ENCODE measurements at regions not wholly inside any gene's neighbourhood (a gene's known extent, or its start where the extent isn't known, plus 50 kb on each side); places are given as distances from the start of the nearest gene placed in this dataset.
"Not testable (repeated sequence)": the region's sequence is repeated elsewhere in the genome, so short reads cannot be mapped to it uniquely, and the experiment has no call there.

DNA sequence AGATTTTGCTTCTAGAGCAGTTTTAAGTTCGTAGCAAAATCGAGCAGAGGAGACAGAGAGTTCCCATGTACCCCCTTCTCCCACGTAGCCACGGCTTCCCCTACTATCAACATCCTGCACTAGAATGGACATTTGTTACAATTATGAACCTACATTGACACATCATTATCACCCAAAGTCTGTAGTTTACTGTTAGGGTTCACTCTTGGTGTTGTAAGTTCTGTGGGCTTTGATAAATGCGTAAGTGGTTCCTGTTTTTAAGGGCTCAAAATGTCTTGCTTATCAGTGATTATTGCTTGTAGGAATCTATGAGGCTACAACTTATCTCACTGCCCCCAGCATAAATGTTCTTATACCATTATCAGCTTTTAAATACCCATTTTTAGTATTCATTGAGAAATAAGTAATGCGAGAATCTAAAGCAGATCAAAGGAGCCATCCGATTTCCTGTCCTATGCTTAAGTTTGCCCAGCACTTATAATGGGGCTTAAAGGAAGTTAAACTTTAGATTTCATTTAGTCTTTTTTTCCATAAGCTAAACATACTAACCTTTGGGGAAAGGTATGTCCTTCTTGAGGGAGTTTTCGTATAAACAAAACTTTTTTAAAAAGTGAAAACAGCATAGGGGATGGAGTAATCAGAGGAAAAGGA is 118.7 kb downstream of the HAUS1 start:
- in situ Hi-C loops (cut with HindIII; ENCODE audit: low pct_unique_long_range_greater_than_20kb, low sequenced_read_pairs): no loop called here
- no peak for DNase-seq (ENCODE audit: low read depth)

- no peak for DNase-seq (ENCODE audit: low read depth)
- in situ Hi-C loops (cut with HindIII; ENCODE audit: low pct_unique_long_range_greater_than_20kb, low sequenced_read_pairs): no loop called here
These were observed 120.1 kb downstream of the HAUS1 start for GRCh38 chr18:46224181-46224775.

DNA sequence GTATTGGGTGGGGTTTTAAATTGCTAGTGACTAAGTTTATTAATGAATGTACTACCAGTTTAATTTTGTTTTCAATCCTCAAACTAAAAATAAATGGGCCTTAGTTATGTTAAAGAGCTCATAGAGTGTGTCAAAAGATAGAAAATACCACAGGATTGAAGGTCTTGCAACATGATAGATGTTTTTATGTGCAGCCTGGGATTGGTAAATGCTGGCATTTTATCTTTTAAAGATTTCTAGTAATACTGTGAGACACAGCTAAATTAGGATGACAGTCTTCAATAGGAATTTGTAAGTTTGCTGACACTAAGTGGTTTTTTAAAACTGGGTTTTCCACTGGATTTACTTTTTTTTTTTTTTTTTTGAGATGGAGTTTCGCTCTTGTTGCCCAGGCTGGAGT is 122.3 kb downstream of the HAUS1 start:
- in situ Hi-C loops (cut with HindIII; ENCODE audit: low pct_unique_long_range_greater_than_20kb, low sequenced_read_pairs): no loop called here
- no peak for DNase-seq (ENCODE audit: low read depth)

- in situ Hi-C loops (cut with HindIII; ENCODE audit: low pct_unique_long_range_greater_than_20kb, low sequenced_read_pairs); DNase-seq (ENCODE audit: low read depth): not testable (repeated sequence)
These were observed 125.5 kb downstream of the HAUS1 start for GRCh38 chr18:46229641-46230040.

GRCh38 chr18:46236156-46236555 is 132.0 kb downstream of the HAUS1 start:
- in situ Hi-C loops (cut with HindIII; ENCODE audit: low pct_unique_long_range_greater_than_20kb, low sequenced_read_pairs): no loop called here
- no peak for DNase-seq (ENCODE audit: low read depth)

DNA sequence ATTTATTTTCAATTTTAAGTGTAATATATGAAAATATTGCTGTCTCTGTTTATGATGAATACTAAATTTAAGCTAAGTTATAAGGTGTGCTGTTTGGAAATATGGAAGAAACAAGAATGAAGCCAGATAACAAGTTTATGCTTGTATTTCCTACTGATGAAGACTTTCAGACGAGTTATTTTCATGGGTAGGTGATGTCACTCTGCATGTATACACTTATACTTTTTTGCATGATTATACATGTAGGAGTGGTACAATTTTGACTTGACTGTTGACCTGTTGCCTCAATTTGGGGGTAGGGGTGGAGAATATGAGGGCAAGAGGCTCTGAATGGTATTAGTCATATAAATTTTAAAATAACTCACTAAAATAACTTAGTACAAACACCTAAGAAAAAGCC is 133.7 kb downstream of the HAUS1 start:
- in situ Hi-C loops (cut with HindIII; ENCODE audit: low pct_unique_long_range_greater_than_20kb, low sequenced_read_pairs): no loop called here
- no peak for DNase-seq (ENCODE audit: low read depth)

DNA sequence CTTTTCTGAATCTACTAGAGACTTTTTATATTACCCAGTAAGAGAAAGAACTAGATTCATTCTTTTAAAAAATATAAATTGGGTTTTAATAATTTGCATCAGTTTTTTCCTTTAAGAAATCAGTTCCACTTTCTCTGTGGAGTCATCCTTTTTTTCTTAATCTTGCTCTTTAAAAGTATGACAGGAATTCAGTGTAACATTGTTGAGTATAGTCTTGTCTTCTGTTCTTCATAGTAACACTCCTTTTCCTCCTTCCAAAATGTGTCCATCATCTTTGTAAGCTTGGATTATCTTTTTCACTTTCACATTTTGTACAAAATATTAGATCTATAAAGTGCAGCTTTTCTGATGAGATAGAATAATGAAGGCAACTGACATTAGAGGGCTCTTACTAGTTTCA is 135.4 kb downstream of the HAUS1 start:
- in situ Hi-C loops (cut with HindIII; ENCODE audit: low pct_unique_long_range_greater_than_20kb, low sequenced_read_pairs): no loop called here
- DNase-seq (ENCODE audit: low read depth): no peak

GRCh38 chr18:46239998-46240397 is 135.8 kb downstream of the HAUS1 start:
- no peak for DNase-seq (ENCODE audit: low read depth)
- in situ Hi-C loops (cut with HindIII; ENCODE audit: low pct_unique_long_range_greater_than_20kb, low sequenced_read_pairs): no loop called here

GRCh38 chr18:46241393-46241792 is 137.2 kb downstream of the HAUS1 start:
- in situ Hi-C loops (cut with HindIII; ENCODE audit: low pct_unique_long_range_greater_than_20kb, low sequenced_read_pairs); DNase-seq (ENCODE audit: low read depth): not testable (repeated sequence)

GRCh38 chr18:46242183-46242582 is 138.0 kb downstream of the HAUS1 start:
- in situ Hi-C loops (cut with HindIII; ENCODE audit: low pct_unique_long_range_greater_than_20kb, low sequenced_read_pairs): no loop called here

GRCh38 chr18:46243095-46243494 is 138.9 kb downstream of the HAUS1 start:
- no peak for DNase-seq (ENCODE audit: low read depth)
- in situ Hi-C loops (cut with HindIII; ENCODE audit: low pct_unique_long_range_greater_than_20kb, low sequenced_read_pairs): no loop called here

More at GRCh38 chr18:46242183-46242582, 138.0 kb downstream of the HAUS1 start:
- no peak for DNase-seq (ENCODE audit: low read depth)

- in situ Hi-C loops (cut with HindIII; ENCODE audit: low pct_unique_long_range_greater_than_20kb, low sequenced_read_pairs): no loop called here
- DNase-seq (ENCODE audit: low read depth): no peak
These were observed 139.5 kb downstream of the HAUS1 start for GRCh38 chr18:46243673-46244072.

GRCh38 chr18:46246101-46246500 is 141.9 kb downstream of the HAUS1 start:
- DNase-seq (ENCODE audit: low read depth): no peak
- in situ Hi-C loops (cut with HindIII; ENCODE audit: low pct_unique_long_range_greater_than_20kb, low sequenced_read_pairs): no loop called here

- in situ Hi-C loops (cut with HindIII; ENCODE audit: low pct_unique_long_range_greater_than_20kb, low sequenced_read_pairs): no loop called here
- no peak for DNase-seq (ENCODE audit: low read depth)
These were observed 143.8 kb downstream of the HAUS1 start for GRCh38 chr18:46247942-46248341.

DNA sequence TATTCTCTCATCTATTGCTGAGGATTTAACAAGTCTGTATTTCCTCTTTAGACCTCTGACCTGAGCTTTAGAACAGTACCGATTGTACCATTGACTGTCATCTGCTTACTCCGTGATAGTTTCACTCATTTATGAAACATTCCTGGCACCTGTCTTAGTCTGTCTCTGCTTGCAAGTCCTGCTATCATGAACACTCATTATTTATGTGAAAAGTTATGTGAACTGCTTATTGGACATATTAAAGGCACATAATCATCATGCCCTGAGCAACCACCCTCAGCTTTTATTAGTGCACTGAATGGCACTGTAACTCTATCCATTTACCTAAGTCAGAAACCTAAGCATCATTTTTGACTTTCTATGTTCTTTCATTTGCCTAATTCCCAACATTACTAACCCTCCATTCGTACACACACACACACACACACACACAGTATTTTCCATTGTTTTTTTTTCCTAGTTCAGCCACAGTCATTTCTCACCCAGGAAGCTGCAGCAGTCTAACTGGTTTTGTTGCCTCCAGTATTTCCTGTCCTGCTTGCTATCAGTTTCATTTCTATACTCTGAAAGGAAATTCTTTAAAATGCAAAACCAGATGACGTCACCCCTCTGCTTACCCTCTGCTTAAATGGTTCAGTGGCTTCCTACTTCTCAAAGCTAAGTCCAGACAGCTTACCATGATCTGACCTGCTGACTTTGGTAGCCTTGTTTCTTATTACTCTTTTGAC is 146.1 kb downstream of the HAUS1 start:
- in situ Hi-C loops (cut with HindIII; ENCODE audit: low pct_unique_long_range_greater_than_20kb, low sequenced_read_pairs): no loop called here
- DNase-seq (ENCODE audit: low read depth): peak; percentile 64

DNA sequence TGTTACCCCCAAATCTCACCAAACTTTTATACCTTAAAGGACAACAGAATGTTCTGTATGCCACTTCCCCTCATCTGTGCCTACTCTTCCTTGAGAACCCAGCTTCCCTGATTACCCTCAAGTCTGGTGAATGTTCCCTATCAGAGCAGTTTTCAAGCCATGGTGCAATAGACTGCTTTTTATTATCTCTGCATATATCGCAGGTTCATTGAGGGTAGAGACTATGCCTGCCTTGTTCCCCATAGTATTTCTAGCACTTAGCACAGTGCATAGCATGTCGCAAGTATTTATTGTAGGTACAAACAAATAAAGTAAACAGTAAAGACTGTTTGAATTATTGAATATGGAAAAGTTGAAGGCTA is 146.6 kb downstream of the HAUS1 start:
- no peak for DNase-seq (ENCODE audit: low read depth)
- in situ Hi-C loops (cut with HindIII; ENCODE audit: low pct_unique_long_range_greater_than_20kb, low sequenced_read_pairs): no loop called here

DNA sequence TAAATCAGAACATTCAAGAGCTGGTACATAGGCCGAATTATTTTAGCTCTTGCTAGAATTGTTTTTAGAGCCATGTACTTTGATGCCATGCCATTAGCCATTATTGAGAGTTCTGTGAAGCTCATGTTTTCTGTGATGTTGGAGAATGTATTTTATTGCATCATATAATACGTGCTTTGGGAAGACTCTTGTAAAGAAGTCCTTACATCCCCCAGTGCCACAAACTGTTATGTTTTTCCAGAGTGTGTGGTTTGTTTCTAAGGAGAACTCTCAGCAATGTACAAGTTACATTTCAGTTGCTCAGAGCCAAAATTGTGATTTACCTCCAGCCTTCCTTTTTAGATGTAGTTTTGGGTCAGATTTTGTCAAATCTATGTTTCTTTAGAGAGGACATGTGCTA is 148.6 kb downstream of the HAUS1 start:
- in situ Hi-C loops (cut with HindIII; ENCODE audit: low pct_unique_long_range_greater_than_20kb, low sequenced_read_pairs): no loop called here
- no peak for DNase-seq (ENCODE audit: low read depth)

DNA sequence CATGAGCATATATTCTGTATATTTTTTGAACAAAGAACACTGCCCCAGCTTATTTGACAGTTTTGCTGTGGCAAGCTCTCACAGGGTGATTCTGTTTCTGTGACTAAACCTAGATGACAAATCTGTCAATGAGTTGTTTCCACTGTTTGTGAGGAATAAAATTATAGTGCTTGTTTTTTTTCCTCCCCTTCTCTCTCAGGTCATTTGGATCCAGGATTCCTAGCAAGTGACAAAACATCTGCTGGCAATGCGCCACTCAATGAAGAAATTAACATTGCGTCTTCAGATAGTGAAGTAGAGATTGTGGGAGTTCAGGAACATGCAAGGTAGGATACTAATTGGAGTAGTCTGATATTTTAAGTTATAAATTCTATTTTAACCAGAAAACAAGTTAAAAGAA is 149.3 kb downstream of the HAUS1 start:
- in situ Hi-C loops (cut with HindIII; ENCODE audit: low pct_unique_long_range_greater_than_20kb, low sequenced_read_pairs): no loop called here
- DNase-seq (ENCODE audit: low read depth): peak; percentile 55

- DNase-seq (ENCODE audit: low read depth): no peak
- in situ Hi-C loops (cut with HindIII; ENCODE audit: low pct_unique_long_range_greater_than_20kb, low sequenced_read_pairs): no loop called here
These were observed 151.9 kb downstream of the HAUS1 start for GRCh38 chr18:46256078-46256477.

GRCh38 chr18:46257366-46257765 is 153.2 kb downstream of the HAUS1 start:
- in situ Hi-C loops (cut with HindIII; ENCODE audit: low pct_unique_long_range_greater_than_20kb, low sequenced_read_pairs): no loop called here

More at GRCh38 chr18:46257366-46257765, 153.2 kb downstream of the HAUS1 start:
- no peak for DNase-seq (ENCODE audit: low read depth)
